GM18517 (cell line): ENCODE measurements at regions not wholly inside any gene's neighbourhood (a gene's known extent, or its start where the extent isn't known, plus 50 kb on each side); places are given as distances from the start of the nearest gene placed in this dataset.

Experiments
- ATAC-seq: cut with Tn5 transposase; IDR thresholded peaks from one replicate; pipeline ENCODE4 v1.9.1; 2021; ENCODE audit warnings: mild to moderate bottlenecking, moderate library complexity; ENCODE audit not compliant: unreplicated experiment

DNA sequence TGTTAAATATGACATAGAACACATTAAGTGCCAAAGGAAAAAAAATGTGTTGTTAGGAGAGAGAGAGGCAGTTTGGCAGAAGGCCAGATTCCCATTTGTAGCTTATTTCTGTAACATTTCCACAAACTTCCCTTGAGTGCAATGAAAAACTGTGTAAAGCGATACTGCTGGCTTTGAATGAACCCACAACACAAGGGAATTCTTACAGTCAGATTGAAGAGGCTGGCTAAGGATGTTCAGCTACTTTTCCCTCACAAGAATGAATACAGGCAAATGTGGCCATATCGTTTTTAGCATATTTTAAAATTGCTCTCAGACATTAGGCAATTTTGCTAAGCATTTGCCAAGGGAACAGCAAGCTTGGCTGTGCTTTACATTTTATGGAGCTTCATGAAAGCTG lies 614.1 kb upstream of the FZD8 start:
- no peak for ATAC-seq

DNA sequence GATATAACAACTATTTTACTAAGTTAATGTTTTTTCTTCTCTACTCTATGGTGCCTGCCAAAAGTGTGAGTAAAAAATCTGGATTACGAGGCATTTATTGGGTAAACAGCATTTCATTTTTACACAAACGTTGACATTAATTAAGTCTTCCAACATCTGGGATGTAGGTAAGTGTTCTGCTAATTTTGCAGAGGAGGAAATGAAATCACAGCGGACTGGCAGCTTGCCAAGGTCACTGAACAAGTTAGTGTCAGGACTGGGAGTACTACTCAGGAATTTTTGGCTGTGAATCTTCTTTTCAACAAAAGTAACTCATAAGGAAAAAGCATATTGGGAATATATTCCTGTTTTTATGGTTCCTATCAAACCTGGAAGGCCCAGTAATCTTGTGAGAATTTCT lies 612.1 kb upstream of the FZD8 start:
- ATAC-seq, result no peak

GRCh38 chr10:36253731-36254130 lies 611.6 kb upstream of the FZD8 start:
- no peak for ATAC-seq

DNA sequence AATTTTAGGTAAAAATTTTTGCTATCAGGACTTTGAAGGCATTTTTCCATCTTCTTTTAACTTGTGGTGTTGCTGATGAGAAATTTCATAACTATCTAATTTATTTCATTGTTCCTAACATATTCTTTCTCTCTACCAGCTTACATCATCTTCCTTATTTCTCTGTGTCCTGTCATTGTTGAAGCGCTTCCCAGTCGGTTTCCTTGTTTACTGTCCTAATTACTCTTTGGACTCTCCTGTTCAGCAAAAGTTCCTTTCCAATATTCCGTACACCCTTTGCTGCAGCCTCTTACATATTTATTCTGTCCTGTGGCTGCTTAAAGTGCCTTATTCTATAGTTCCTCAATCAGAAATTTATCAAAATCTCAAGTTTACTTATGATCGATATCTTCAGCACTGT lies 609.0 kb upstream of the FZD8 start:
- ATAC-seq, result no peak

DNA sequence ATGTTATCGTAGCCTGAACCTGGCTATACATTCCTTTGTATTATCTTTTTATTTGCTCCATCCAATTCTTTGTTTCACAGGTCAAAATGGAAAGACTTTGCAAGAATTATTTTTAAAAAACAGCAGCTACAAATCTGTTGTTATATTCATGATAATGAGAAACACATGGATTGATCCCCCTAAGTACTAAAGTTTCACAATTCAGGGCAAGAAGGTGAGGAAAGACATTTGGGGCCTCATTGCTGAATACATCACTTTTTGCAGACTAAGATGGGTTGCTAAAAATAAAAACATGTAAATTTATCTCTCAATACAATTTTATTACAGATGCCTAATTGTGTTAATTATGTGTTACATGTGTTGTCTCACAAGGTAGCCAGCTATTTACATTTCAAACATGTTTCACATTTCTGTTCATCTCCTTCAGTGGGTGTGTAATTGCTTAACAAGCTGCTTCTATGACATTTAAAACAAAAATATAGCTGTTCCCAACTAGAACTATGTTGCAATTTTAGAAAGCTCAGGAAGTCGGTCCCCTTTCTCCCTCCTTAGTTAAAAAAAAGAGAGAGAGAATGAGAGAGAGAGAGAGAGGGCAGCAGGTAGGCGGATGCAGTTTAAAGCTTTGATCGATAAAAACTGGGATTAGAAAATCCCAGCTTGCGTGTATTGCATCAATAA lies 606.3 kb upstream of the FZD8 start:
- no peak for ATAC-seq

DNA sequence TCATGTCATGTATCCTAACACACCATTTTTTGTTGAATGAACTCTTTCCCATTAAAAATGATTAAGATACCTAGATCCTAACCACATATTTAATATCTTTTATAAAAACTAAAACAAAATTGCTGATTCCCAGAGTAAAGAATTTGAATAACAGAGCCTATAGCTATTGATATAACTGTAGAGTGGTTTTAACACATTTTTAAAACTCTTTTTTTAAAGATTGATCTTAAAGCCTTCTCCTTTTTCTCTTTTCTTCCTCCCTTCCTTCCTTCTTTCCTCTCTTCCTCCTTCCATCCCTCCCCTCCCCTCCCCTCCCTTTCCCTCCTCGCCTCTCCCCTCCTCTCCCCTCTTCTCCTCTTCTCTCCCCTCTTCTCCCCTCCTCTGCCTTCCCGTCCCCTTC lies 605.4 kb upstream of the FZD8 start:
- ATAC-seq, result no peak

- no peak for ATAC-seq
These were observed 594.8 kb upstream of the FZD8 start for GRCh38 chr10:36236931-36237330.

GRCh38 chr10:36236341-36236740 lies 594.2 kb upstream of the FZD8 start:
- no peak for ATAC-seq

DNA sequence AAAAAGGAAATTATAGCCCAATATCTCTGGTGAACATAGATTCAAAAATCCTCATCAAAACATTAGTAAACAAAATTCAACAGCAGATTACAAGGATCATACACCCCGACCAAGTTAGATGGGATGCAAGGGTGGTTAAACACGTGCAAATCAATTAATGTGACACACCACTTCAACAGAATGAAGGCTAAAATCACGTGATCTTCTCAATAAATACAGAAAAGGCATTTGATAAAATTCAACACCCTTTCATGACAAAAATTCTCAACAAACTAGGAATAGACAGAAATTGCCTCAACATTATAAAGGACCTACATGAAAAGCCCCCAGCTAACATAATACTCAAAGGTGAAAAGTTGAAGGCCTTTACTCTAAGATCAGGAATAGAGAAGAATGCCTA lies 590.8 kb upstream of the FZD8 start:
- ATAC-seq, result no peak

GRCh38 chr10:36224431-36224985 lies 582.4 kb upstream of the FZD8 start:
- ATAC-seq, result no peak

- ATAC-seq, result no peak
These were observed 579.0 kb upstream of the FZD8 start for GRCh38 chr10:36221101-36221500.

GRCh38 chr10:36220151-36220550 lies 578.1 kb upstream of the FZD8 start:
- no peak for ATAC-seq

DNA sequence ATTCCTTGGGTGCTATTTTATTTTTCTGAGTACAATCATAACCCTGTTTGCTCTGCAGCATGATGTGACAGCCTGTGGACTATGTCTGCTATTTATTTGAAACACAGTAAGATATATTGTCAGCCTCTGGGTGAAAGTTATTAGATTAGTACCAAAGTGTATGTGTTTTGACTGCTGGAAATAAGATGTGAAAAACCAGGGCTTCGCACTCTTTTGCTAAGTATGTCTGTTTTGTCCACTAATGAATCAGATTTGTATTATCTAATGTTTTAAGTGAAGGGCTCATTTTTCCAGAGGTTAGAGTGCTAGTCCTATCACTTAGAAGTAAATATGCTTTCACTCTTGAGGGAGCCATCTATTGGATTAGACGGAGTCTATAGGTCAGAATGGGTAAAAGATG lies 569.8 kb upstream of the FZD8 start:
- ATAC-seq, result no peak

GRCh38 chr10:36209480-36209879 lies 567.4 kb upstream of the FZD8 start:
- ATAC-seq, result no peak

DNA sequence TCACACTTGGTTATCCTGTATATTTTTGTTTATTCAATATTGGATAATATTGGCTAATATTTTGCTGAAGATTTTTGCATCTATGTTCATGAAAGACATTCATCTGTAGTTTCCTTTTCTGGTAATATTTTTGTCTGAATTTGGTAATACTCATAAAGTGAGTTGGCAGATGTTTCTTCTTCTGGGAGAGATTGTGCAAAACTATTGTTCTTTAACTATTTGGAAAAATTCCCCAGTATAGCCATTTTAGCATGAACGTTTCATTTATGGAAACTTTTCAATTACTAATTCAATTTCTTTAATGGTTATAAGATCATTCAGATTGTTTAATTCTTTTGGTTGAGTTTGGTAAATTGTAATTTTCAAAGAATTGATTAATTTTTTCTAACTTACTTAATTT lies 560.8 kb upstream of the FZD8 start:
- ATAC-seq, result no peak

DNA sequence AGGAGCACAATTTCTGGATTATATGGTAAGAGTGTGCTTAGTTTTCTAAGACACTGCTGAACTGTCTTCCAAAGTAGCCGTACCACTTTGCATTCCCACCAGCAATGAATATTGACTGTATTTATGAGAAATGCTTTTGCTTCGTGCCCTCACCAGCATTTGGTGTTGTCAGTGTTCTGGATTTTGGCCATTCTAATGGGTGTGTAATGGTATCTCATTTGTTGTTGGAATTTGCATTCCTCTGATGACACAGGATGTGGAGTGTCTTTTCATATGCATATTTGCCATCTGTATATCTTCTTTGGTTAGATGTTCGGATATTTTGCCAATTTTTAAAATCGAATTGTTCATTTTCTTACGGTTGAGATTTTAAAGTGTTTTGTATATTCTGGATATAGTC lies 558.5 kb upstream of the FZD8 start:
- no peak for ATAC-seq

DNA sequence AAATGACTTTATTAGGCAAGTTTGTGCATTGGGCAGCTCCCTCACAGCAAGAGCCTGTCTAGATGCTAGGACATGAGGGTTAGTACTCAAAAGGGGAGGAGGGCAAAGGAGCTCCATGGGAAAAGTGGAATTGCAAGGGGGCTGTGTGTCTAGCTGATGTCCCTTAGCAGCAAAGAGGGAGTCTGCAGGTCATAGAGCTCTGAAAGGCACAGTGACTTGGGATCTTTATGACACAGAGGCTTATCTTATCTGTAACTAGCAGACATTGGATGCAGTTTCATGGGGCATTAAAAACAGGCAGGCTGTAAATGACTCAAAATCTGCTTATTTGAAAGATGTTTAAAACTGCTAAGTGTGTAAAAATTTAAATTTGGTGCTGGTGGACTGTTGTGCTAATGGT lies 556.2 kb upstream of the FZD8 start:
- no peak for ATAC-seq

GRCh38 chr10:36195364-36195763 lies 553.3 kb upstream of the FZD8 start:
- no peak for ATAC-seq

DNA sequence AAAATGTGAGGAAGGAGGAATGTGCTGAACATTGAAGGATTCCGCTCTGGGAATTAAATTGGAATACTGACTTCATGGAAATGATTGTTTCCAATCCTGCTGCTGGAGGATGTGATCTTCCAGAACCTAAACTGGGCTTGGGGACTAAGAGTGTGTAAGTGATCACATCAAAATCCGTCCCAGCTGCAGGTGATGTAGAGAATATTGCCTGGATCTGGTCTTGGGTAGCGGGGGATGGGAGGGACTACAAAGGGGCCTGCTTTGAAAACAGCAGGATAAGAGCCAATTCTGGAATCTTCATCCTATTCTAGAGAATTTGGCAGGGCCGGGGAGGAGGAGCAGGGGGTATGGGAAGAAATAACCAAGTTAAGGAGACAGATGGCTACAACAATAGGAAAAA lies 552.2 kb upstream of the FZD8 start:
- ATAC-seq, result no peak

GRCh38 chr10:36191009-36191408 lies 548.9 kb upstream of the FZD8 start:
- no peak for ATAC-seq

DNA sequence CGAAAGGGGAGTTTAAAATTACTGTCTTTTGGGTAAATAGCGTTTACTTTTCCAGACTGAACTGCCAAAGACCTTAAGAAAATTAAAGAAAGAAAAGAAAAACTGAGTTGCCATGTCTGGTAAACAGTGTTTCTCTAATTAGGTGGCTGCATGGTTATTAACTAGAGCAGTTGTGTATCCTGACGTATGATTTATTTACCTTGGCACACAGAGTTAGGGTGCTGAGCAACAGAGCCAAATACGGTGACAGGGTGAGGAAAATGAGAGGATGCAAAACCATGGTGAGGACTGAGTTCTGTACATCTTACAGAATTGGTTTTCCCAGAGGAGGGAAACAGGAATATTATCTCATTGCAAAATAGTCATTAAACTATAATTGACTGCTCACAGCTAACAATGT lies 546.4 kb upstream of the FZD8 start:
- no peak for ATAC-seq

GRCh38 chr10:36188080-36188453 lies 546.0 kb upstream of the FZD8 start:
- no peak for ATAC-seq

GRCh38 chr10:36187380-36188079 lies 545.4 kb upstream of the FZD8 start:
- no peak for ATAC-seq
